Kidney (tissue), 13 donors: ENCODE measurements at regions not wholly inside any gene's neighbourhood (a gene's known extent, or its start where the extent isn't known, plus 50 kb on each side); places are given as distances from the start of the nearest gene placed in this dataset.

Experiments
- DNase-seq, 5 donors: peaks; one replicate each; pipeline ENCODE4 v3.0.0-alpha.2; 2013 to 2020
- FAIRE-seq: peaks from 2 replicates; lab custom pipeline; 2012; peaks lifted over from hg19 to GRCh38; lab: Jason Lieb, UNC
- H3K27ac ChIP-seq, 2 donors: one replicate each; pipeline ENCODE4 v1.7.0; 2013; ENCODE audit warnings: low read depth in 2 of 2, low read length in 2 of 2, inconsistent platforms in 1 of 2
- H3K27me3 ChIP-seq: one replicate; pipeline ENCODE4 v1.7.1; 2013; ENCODE audit warnings: low read length, inconsistent platforms; ENCODE audit not compliant: control insufficient read depth, insufficient read depth
- H3K36me3 ChIP-seq, 3 donors: one replicate each; pipeline versions ENCODE4 v1.7.0 to v1.7.1; 2013; ENCODE audit warnings: low read length in 3 of 3, control low read depth in 1 of 3, inconsistent platforms in 1 of 3; ENCODE audit not compliant: insufficient read depth in 3 of 3, control insufficient read depth in 2 of 3
- H3K4me1 ChIP-seq, 3 donors: one replicate each; pipeline versions ENCODE4 v1.7.0 to v1.7.1; 2013; ENCODE audit warnings: low read length in 3 of 3, inconsistent platforms in 1 of 3, low read depth in 1 of 3; ENCODE audit not compliant: control insufficient read depth in 2 of 3, insufficient read depth in 2 of 3
- H3K4me3 ChIP-seq, 3 donors: one replicate each; pipeline versions ENCODE4 v1.7.0 to v1.8.1; 2013; ENCODE audit warnings: low read length in 3 of 3, control low read depth in 1 of 3, inconsistent platforms in 1 of 3
- H3K9ac ChIP-seq, 3 donors: one replicate each; pipeline versions ENCODE4 v1.7.0 to v1.7.1; 2013; ENCODE audit warnings: low read length in 3 of 3, control low read depth in 1 of 3, inconsistent platforms in 1 of 3
- H3K9me3 ChIP-seq, 3 donors: one replicate each; pipeline versions ENCODE4 v1.7.0 to v1.7.1; 2013; ENCODE audit warnings: low read length in 3 of 3, control low read depth in 1 of 3, inconsistent platforms in 1 of 3; ENCODE audit not compliant: control insufficient read depth in 2 of 3, insufficient read depth in 1 of 3
- intact Hi-C: fragments of 100-400 bp; cut with DNase I; formaldehyde crosslinking; loops from one replicate; pipeline ENCODE4 v1.11.1; 2022
- TF ChIP-seq, protein P1 (sequence below): IDR thresholded peaks from 3 replicates; pipeline ENCODE4 v1.5.1; 2012; ENCODE audit warnings: mild to moderate bottlenecking, moderate library complexity, borderline replicate concordance; ENCODE audit not compliant: insufficient read depth; ENCODE audit errors: extremely low read depth
- donor health status: control.
- donor health status: control.
- donor health status: control.
- donor health status: control.
- donor health status: control.
- donor health status: DM: yes; HTN: yes; CAD: no.
- donor health status: Normal renal cell carcinoma (clear cell type).

DNA sequence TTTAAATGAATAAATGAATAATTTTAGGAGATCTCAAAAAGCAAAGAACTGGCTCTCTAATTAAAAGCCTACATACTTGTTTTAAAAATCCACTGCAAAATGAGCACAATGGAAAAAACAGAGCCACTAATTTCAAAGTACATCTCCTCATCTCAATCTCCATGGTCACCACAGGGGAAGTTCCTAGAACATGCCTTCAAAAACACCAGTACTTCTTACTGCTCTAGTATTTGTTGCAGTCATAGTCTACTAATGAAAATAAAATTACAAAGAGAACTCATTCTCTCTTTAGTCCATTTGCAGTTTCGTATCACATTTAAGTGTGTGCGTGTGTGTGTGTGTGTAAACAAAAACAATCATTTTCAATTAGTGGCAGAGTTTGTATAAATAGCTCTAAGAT, 54.0 kb downstream of the PIK3C2A start:
- TF ChIP-seq, protein P1, sequence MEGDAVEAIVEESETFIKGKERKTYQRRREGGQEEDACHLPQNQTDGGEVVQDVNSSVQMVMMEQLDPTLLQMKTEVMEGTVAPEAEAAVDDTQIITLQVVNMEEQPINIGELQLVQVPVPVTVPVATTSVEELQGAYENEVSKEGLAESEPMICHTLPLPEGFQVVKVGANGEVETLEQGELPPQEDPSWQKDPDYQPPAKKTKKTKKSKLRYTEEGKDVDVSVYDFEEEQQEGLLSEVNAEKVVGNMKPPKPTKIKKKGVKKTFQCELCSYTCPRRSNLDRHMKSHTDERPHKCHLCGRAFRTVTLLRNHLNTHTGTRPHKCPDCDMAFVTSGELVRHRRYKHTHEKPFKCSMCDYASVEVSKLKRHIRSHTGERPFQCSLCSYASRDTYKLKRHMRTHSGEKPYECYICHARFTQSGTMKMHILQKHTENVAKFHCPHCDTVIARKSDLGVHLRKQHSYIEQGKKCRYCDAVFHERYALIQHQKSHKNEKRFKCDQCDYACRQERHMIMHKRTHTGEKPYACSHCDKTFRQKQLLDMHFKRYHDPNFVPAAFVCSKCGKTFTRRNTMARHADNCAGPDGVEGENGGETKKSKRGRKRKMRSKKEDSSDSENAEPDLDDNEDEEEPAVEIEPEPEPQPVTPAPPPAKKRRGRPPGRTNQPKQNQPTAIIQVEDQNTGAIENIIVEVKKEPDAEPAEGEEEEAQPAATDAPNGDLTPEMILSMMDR = no peak
- Histone ChIP-seq H3K27ac (no peak overlapping the region), H3K27me3 (no peaks in the 10 kb centered on the region), H3K4me3 (no peak overlapping the region), H3K9me3 (no peaks in the 10 kb centered on the region), H3K36me3 (peaks cover 0 to 3% (median 0%) of the 10 kb centered on the region in 3 donors), H3K9ac (no peak overlapping the region), H3K4me1 (peaks cover 0 to 3% (median 0%) of the 10 kb centered on the region in 3 donors)
- DNase-seq (no peak), FAIRE-seq (no peak)
- intact Hi-C loops = no loop called here

DNA sequence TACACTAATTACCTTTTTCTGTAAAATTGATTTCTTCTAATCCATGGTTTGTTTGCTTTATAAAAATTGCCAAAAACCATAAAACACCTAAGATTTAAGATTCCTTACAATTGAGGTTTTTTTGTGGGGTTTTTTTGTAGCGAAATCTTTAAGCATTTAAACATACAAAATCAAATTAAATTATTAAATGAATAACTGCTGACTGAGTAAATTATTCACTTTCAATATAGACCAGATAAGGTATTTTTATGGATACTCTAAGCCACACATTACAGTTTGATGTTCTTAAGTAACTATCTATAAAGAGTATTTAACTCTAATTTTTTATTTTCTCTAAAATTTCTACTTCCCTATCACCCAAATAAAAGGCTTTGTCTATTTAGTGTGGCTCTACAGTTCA, 55.5 kb downstream of the PIK3C2A start:
- no peak overlapping the region for H3K9ac ChIP-seq
- TF ChIP-seq, protein P1 = no peak
- no peak for DNase-seq
- intact Hi-C loops = no loop called here
- peaks cover 0 to 3% (median 0%) of the 10 kb centered on the region in 3 donors for H3K4me1 ChIP-seq
- H3K27ac ChIP-seq = no peak overlapping the region
- no peaks in the 10 kb centered on the region for H3K27me3 ChIP-seq
- no peak overlapping the region for H3K4me3 ChIP-seq
- no peak for FAIRE-seq
- H3K36me3 ChIP-seq = peaks cover 0 to 3% (median 0%) of the 10 kb centered on the region in 3 donors
- H3K9me3 ChIP-seq = no peaks in the 10 kb centered on the region

DNA sequence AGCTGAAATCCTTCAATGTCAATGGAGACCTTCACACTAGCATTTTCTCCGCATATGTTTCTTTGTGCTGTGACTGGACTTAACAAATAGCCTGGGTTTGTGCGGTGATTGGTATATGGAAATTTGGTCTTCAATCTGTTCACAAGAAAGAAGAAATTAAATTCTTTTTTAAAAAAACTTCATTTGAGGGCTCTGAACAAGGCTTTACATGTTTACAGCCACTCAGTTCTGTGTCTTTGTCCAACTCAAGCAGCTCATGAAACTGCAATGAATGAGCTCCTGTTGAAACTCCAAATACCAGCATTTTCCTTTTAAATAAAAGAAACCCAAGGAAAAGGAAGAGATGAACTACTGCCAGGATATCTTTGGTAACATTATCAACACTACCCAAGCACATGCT, 57.3 kb downstream of the PIK3C2A start:
- no peaks in the 10 kb centered on the region for H3K9me3 ChIP-seq

More for the DNA sequence above, 57.3 kb downstream of the PIK3C2A start:
- Histone ChIP-seq H3K4me3 (no peak overlapping the region), H3K9ac (no peak overlapping the region), H3K27me3 (no peaks in the 10 kb centered on the region), H3K4me1 (peaks cover 0 to 3% (median 0%) of the 10 kb centered on the region in 3 donors), H3K36me3 (peaks cover 0 to 3% (median 0%) of the 10 kb centered on the region in 3 donors), H3K27ac (no peak overlapping the region)
- intact Hi-C loops = no loop called here
- TF ChIP-seq, protein P1 = no peak
- no peak for DNase-seq
- no peak for FAIRE-seq
